ENCODE measurements at regions not wholly inside any gene's neighbourhood (a gene's known extent, or its start where the extent isn't known, plus 50 kb on each side); places are given as distances from the start of the nearest gene placed in this dataset.
"Not testable (repeated sequence)": the region's sequence is repeated elsewhere in the genome, so short reads cannot be mapped to it uniquely, and the experiment has no call there.

DNA sequence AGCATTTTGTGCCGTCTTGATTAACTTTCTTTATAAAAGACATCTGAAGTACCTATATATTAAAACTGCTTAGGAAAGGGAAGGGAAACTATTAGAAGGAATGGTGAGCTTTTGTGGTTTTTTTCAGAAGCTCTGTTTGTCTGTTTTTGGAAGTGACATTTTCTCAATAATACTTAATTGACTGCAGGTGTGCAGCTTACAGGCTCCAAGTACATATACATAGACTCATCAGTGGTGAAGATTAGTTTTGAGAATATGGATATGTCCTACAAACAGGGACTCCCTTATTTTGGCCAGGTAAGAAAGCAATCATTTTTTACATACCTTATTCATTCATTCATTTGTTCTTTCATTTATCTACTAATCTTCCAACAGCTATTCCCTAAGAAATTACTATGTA is 104.9 kb downstream of the KLRB1 start:
- TF ChIP-seq, protein P1, sequence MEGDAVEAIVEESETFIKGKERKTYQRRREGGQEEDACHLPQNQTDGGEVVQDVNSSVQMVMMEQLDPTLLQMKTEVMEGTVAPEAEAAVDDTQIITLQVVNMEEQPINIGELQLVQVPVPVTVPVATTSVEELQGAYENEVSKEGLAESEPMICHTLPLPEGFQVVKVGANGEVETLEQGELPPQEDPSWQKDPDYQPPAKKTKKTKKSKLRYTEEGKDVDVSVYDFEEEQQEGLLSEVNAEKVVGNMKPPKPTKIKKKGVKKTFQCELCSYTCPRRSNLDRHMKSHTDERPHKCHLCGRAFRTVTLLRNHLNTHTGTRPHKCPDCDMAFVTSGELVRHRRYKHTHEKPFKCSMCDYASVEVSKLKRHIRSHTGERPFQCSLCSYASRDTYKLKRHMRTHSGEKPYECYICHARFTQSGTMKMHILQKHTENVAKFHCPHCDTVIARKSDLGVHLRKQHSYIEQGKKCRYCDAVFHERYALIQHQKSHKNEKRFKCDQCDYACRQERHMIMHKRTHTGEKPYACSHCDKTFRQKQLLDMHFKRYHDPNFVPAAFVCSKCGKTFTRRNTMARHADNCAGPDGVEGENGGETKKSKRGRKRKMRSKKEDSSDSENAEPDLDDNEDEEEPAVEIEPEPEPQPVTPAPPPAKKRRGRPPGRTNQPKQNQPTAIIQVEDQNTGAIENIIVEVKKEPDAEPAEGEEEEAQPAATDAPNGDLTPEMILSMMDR (conservative IDR thresholded peaks at IDR 0.05; ENCODE audit: low read length): not testable (repeated sequence)
- not testable (repeated sequence) for TF ChIP-seq EZH2phosphoT487 (IDR thresholded peaks at IDR 0.05; ENCODE audit: borderline replicate concordance, low read depth, low read length)
